Fibroblast of pulmonary artery (primary cell): ENCODE measurements at regions not wholly inside any gene's neighbourhood (a gene's known extent, or its start where the extent isn't known, plus 50 kb on each side); places are given as distances from the start of the nearest gene placed in this dataset.
A peak's percentile ranks its signal among the peaks of the same experiment; 100 is the strongest.

Experiments
- DNase-seq: peaks from one replicate; pipeline ENCODE4 v3.0.0-alpha.2; 2010; ENCODE audit warnings: low read depth
- H3K4me3 ChIP-seq: replicated peaks from 2 replicates; pipeline ENCODE4 v1.5.1; 2011; ENCODE audit warnings: low read depth, mild to moderate bottlenecking, control low read depth, low read length, moderate library complexity
- CTCF ChIP-seq: IDR thresholded peaks from 2 replicates; pipeline ENCODE4 v1.5.1; 2011; ENCODE audit warnings: mild to moderate bottlenecking, control low read depth, low read length, inconsistent platforms; ENCODE audit errors: missing control alignments

GRCh38 chr17:54277868-54278267 is 455.1 kb downstream of the KIF2B start:
- TF ChIP-seq CTCF, result no peak
- DNase-seq, result no peak
- H3K4me3 ChIP-seq, result no peak overlapping the region

- TF ChIP-seq CTCF, result no peak
- no peak for DNase-seq
- H3K4me3 ChIP-seq, result no peak overlapping the region
Observed at GRCh38 chr17:54280741-54281140, 458.0 kb downstream of the KIF2B start.

- H3K4me3 ChIP-seq, result no peak overlapping the region
- no peak for TF ChIP-seq CTCF
- DNase-seq, result no peak
Observed at GRCh38 chr17:54282886-54283285, 460.2 kb downstream of the KIF2B start.

GRCh38 chr17:54307351-54307750 is 484.6 kb downstream of the KIF2B start:
- DNase-seq, result peak; percentile 3
- TF ChIP-seq CTCF, result no peak
- no peak overlapping the region for H3K4me3 ChIP-seq

- TF ChIP-seq CTCF, result no peak
- no peak for DNase-seq
- no peak overlapping the region for H3K4me3 ChIP-seq
Observed at GRCh38 chr17:54324813-54325212, 502.1 kb downstream of the KIF2B start.

GRCh38 chr17:54339731-54340130 is 517.0 kb downstream of the KIF2B start:
- no peak for TF ChIP-seq CTCF
- H3K4me3 ChIP-seq, result no peak overlapping the region
- no peak for DNase-seq

GRCh38 chr17:54347495-54347894 is 524.8 kb downstream of the KIF2B start:
- no peak overlapping the region for H3K4me3 ChIP-seq
- TF ChIP-seq CTCF, result no peak
- no peak for DNase-seq
